NCI-H2029 (cell line): ENCODE measurements at regions not wholly inside any gene's neighbourhood (a gene's known extent, or its start where the extent isn't known, plus 50 kb on each side); places are given as distances from the start of the nearest gene placed in this dataset.

ENCODE experiments used
- DNase-seq: peaks from one replicate; lab custom pipeline; 2025; lab: John Stamatoyannopoulos, UW

DNA sequence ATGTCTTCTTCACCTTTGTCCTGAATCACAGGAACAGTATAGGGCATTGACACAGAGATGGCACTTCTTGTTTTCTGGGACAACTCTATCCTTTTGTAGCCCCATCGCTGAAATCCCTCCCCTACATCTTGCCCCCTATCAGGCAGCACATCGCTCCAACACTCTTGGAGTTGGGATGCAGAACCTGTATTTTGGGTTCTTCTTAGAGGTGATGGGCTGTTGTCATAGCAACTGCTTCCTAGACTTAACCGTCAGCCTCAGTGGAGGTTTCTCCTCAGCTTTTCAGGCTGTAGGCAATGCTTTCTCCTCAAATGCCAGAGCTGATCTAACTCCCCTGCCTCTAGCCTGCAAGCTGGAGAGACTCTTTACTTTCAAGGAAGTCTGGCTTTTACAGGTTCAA is 99.9 kb upstream of the SPRED2 start:
- no peak for DNase-seq

DNA sequence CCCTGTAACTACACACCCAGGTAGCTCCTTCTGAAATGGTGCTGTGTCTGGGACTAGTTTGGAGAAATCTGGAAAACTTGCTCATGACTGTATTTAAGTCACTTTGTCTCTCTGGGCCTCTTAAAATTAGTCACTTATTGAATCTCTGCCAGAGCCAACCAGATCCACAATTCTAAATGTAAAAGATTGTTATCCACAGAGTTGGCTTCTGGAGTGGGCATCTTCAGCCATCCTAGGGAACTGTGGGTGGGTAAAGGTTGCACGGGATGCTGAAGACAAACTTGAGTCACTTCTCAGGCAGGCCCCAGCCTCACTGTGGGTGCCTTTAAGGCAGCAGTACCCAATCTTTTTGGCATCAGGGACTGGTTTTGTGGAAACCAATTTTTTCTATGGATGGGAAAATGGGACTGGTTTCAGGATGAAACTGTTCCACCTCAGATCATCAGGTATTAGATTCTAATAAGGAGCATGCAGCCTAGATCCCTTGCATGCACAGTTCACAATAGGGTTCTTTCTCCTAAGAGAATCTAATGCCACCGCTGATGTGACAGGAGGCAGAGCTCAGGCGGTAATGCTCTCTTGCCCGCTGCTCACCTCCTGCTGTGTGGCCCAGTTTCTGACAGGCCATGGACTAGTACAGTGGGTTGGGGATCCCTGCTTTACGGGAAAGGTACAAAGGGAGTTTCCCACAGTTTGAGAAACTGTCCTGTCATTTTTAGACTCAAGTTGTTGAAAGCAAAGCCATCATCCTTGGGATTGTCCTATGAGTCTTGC is 98.3 kb upstream of the SPRED2 start:
- no peak for DNase-seq

DNA sequence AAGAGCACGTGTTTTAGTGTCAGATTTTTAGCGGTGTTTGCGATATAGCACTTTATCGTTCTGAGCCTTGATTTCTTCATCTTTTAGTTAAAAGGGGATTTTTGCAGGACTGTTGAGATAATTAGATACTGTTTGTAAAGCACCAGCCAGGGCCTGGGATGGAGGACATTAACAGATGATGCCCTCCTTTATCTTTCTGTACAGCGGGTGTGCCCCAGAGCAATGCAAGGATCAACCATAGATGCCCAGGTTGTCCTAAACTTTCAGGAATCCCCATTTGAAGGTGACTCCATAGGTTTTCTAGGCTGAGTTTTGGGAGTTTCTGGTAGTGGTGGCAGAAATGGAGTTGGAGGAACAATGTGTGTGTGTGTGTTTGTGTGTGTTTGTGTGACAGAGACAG is 97.0 kb upstream of the SPRED2 start:
- no peak for DNase-seq

DNA sequence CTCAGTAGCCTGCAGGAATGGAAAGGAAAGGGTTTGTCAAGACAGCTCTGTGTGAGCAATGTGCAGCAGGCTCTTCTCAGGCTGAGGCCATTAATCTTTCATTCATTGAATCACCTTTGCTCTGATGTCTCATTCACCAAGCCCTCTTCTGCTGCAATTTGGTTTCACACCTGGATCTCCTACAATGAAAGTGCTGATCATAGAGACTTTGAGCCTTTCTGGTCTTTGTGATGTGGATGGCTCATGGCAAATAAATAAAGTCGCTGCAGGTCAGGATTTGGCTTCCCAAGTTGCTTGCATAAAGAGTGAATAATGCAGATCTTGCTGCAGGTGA is 95.8 kb upstream of the SPRED2 start:
- DNase-seq = no peak

DNA sequence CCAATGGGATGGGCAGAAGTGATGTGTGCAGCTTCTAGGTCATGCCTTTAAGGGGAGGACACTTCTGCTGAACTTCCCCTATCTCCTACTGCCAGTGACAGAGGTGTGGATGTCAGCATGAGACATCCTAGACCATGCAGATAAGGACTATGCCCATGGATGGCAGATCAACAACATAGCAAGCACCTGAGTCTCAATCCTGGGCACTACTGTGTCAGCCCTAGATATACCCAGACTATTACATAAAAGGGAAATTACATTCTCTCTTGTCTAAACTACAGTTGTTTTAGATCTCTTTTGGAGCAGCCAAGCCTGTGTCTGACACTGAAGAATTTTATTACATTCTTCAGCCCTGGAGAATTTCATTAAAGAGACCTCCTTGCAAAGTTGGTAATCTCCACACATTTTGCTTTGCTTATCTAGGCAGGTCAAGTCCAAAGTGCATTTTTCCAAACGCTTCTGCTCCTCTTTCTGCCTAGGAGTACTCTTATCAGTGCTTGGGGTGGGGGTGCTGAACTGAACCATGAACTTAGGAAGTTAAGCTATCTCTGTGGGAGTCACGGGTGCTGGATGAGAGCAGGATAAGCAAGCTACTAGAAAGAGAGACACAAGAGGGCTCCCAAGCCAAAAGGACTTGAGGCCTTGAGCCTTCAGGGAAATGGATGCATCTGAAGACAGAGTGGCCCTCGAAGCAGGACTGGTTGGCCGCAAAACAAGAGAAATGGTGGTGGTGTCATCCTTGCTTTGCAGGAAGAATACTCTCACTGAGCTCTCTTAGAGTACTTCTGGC is 95.2 kb upstream of the SPRED2 start:
- no peak for DNase-seq

DNA sequence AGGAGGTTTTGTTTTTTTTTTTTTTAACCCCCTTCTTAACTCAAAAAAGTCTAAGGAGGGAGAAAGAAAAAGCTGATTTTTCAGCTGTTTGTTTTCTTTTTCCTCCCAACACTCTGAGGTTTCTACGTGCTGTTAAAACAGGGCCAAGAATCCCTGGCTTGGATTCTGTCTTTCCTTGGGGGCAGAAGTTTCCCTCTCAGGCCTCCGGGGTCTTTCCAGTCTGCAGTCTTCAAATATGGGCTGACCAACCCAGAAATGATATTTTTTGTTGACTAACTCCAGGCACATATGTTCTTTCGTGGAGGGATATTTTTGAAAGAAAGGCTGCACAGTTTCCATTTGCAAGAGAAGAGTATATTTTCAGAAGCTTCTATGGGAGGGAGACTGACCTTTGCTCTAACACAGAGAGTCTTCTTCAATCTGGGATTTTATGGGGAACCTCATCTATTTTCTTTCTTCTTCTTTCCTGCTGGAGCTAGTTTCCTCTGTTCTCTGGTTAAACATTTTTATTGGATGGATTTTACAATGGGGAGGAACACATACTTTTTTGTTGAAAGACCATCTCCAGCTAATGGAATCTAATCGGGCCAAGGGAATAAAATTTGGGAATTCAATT is 93.3 kb upstream of the SPRED2 start:
- DNase-seq = no peak

DNA sequence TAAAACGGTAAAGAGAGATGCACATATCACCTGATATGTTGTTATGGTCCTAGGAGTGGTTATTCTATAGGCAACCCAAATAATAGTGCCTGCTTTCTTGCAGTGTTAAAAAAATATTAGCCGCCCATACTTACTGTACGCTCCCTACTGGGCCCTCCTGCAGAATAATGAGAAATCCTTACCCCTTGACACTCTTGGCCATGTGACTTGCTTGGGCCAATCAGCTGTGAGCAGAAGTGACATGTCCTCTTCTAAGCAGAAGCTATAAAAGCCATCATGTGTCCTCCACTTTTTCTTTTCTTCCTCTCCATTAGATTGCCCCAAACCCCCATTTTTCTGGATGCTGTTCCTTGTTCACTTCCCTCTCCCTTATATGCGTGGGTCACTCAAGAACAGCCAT is 90.5 kb upstream of the SPRED2 start:
- DNase-seq = no peak

DNA sequence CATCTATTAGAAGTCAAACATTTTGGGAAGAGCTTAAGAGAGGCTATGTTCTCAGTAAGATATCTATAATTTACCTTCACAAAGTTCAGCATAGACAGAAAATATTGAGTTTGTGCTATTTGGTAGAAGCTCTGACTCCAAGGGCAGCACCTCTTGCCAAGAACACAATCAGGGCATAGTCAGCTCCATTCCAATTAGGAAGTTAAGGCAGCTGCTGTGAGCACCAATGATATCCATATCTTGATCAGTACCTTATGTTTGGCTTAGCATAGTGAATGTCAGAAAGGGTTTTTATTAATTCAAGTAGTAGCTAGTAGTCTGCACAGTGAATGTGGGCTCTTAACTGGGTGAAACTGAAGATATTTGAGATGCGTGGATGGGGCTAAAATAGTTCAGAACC is 86.4 kb upstream of the SPRED2 start:
- DNase-seq = no peak

DNA sequence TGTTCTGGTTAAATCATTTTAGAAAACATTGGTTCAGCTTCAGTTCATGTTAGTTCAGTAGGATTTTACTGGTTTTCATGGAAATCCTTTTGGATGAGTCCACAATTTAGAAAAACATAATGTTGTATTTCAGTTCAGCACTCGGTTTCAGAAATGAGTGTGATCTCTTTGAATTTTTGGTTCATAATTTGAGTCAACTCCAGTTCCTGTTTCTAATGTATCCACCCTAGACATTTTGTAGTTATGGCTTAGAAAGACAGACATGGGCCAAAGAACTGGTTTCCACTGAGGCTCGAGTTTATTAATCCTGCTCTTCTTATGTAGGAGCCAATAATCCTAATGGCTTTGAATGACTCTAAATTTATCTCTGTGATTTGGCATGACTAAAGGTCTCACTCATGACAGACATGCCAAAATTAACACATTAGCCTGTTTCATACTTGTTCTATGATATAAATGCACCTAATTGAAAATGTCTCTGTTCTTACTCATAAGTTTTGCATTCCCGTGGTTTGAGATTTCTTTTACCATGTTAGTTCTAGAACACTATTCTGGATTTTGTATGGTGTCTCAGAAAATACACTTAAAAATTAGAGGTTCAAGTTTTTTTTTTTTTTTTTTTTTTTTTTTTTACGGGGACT is 82.3 kb upstream of the SPRED2 start:
- no peak for DNase-seq

DNA sequence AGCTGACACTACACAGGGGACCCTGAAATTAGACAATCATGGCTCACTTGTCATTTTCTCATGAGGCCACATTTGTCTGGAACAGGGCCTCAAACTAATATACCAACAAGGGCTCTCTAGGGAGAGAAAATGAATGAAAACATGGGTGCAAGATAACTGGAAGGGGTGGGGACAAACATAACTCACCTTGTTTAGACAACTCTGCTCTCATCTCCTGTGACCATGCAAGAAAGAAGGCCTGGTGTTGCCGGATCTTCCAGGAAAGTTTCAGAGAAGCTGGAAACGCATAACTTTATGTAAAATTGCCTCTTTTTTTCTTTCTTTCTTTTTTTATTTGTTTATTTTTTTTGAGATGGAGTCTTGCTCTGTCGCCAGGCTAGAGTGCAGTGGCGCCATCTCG is 80.4 kb upstream of the SPRED2 start:
- no peak for DNase-seq

DNA sequence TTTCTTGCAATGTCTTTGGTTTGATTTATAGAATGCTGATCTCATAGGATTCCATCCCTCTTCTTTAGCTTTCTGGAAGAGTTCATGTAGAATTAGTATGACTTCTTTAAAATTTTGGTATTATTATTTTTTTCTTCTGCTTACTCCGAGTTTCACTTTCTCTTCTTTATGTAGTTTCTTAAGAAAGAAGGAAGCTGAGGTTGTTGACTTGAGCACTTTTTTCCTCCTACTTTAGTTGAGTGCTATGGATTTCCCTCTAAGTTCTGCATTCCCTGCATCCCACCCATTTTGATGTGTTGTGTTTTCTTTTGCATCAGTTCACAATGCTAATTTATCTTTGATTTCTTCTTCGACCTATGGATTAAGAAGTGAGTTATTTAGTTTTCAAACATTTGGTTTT is 78.9 kb upstream of the SPRED2 start:
- DNase-seq = no peak

DNA sequence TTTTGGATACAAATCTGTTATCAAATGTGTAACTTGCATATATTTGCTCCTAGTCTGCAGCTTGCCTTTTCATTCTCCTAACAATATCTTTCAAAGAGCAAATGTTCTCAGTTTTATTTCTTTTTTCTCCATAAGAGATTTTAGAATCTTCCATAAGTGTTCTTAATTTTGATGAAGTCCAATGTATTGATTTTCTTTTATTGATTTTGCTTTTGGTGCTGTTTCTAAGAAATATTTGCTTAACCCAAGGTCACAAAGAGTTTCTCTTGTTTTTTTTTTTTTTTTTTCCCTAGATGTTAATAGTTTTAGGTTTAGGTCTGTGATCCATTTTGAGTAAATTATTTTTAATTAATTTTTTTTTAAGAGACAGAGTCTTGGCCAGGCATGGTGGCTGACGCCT is 75.8 kb upstream of the SPRED2 start:
- no peak for DNase-seq

DNA sequence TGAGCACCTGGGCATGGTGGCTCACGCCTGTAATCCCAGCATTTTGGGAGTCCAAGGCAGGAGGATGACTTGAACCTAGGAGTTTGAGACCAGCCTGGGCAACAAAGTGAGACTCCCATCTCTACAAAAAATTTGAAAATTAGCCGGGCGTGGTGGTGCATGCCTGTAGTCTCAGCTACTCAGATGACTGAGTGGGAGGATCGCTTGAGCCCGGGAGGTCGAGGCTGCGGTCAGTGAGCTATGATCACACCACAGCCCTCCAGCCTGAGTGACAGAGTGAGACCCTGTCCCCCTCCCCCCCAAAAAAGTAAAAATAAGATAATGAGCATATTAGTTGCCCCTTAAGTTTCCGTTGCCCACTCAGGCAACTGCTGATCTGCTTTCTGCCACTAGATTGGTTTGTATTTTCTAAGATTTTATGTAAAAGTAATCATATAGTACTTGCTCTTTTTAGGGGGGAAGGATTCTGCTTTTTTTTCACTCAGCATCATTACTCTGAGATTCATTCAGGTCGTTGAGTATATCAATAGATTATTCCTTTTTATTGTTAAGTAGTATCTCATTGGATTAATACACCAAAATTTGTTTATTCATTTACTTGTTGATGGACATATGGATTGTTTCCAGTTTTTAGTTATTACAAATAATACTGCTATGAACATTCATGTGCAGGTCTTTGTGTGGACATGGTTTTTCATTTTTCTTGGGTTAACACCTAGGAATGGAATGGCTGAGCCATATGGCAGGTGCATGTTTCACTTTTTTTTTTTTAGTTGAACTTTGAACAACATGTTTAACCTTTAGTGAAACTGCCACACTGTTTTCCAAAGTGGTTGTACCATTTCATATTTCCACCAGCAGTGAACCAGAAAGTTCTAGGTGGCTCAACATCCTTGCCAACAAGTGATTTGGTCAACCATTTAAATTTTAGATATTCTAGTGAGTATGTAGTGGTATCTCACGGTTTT is 75.0 kb upstream of the SPRED2 start:
- DNase-seq = no peak

DNA sequence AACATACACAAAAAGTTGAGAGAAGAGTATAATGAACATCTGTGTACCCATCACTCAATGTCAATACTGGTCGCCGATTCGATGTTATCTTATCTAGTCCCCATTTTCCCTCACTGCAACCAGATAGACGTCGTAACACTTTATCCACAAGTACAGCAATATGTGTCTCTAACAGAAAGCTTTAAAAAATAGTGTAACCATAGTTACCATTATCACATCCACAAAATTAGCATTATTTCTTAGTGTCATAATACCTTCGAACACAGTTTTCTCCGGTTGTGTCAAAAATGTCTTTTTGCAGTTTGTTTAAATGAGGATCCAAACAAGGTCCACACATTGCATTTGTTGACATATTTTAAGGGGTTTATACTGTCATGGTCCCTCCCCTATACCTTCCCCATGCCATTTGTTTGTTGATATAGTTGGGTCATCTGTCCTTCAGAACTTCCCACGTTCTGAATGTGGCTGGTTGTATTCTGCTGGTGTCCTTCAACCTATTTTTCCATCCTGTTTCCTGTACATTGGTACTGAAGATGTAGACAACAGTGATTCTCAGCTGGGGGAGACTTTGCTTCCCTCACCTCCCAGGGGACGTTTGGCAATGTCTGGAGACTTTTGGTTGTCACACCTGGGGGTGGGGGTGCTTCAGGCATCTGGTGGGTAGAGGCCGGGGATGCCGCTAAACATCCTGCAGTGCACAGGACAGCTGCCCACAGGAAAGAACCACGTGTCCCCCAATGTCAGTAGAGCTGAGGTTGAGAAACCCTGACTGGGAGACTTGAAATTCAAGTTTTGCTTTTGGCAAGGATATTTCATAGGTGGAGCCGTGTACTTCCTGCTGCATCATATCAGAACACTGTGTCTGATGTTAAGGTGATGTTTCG is 72.7 kb upstream of the SPRED2 start:
- no peak for DNase-seq

DNA sequence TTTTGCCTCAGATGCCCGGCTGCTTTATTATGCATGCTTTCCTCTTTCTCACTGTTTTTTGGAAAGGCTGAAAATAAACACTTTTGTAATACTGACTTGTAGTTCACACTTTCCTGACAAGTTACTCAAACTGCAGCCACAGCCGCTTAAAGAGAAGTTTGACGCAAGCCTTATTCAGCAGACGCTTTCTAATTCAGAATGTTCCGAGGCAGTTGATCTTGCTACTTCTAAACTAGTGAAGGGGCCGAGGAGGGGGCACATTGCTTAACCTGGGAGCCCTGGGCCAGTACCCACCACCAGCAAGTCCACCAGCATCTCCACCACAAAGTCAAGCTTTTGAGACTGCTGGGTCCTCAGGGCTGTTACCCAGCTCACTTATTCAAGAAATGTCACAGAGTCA is 71.8 kb upstream of the SPRED2 start:
- DNase-seq = no peak

DNA sequence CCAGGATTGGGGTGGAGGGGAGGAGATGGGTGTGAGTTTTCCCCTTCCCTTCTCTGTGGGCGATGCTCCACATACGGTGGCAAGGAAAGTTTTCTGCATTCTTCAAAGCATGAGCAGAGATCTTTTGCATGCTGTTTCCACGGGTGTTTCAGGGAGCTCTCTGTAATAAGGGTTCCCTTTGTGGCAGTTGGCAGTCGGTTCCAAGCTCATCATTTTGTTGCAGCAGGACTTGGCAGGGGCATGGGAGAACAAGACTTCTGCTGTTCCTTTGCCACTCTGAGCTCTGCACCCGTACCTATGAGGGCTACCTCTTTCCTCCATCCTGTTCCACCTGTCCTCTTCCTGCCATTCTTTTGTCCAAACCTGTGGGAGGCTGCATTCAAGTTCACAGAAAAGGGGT is 71.3 kb upstream of the SPRED2 start:
- no peak for DNase-seq

DNA sequence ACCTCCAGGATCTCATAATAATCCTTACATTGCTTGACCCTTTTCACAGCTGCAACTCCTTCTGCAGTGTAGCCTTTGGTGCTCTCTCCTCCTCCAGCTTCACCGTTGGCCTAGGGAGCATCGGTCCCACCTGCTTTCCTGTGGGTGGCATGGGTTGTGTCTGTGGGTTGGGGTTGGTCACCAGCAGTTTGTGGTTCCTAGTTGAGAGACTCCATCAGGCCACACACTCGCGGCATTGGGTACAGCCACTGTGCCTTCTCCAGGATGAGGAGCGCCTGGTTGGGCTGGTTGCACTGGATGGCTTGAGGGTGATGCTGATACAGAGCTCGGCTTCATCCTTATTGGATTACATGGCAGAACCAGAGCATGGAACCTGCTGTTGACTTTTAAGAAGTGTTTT is 69.4 kb upstream of the SPRED2 start:
- DNase-seq = no peak

DNA sequence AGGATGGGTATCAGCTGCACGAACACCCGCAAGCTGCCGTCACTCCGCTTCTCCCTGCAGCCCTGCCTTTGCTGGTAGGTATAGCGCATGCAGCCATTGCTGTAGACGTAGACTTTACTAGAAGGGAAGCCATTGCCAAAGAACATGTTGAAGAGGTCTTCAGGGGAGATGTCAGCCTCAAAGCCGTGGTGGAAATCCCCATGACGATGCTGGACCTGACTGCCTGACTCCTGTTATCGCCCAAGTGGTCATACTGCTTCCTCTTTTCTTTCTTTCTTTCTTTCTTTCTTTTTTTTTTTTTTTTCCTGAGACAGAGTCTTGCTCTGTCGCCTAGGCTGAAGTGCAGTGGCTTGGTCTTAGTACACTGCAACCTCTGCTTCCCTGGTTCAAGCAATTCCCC is 68.7 kb upstream of the SPRED2 start:
- no peak for DNase-seq

DNA sequence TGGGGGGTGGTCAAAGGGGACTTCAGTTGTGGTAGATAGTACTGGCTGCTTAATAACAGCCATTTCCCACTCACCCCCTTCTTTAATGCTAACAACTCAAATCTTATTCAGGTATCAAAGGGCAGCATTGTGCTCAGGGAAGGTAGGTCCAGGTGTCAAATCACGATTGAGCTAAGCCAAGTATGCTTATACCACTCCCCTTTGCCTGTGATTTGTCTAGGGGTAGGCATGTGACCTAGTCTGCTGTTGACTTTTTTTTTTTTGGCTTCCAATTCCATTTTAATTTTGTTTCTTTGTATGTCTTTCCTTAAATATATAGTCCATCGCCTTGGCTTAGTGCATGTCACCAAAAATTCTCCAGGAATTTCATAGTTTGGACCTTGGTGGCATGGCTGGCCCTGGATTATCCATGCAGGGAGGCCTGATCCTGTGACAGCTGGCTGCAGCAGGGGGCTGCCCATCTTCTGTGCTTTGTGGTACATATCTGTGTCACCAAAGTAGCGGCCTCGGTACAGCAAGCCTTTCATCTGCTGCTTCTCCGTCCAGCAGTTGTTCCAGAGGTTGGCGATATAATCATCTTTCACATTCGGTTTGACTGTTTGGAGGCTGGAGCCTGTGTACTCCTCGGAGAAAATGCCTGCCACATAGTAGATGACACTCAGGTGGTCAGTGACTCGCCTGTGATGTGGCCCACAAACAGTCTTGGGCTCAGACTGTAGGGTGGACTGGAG is 68.1 kb upstream of the SPRED2 start:
- no peak for DNase-seq

DNA sequence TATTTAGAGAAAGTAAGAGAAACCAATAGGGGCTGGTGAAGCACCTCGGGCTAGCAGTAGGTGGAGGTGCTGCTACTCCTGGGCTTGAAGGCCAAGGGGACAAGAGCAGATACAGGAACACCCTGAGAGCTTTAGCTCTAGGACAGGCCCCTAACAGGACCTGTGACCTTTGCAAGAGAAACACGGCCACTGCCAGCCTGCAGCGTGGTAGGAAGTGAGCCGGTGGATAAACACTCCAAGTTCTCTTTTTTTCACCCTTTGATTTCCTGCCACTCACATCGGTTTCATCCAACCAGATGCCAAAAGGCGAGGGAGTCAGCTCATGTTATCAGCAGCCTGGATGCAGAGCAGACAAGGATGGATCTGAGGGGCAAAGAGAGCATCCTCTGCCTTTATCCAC is 66.8 kb upstream of the SPRED2 start:
- DNase-seq = no peak
